ENCODE measurements at regions not wholly inside any gene's neighbourhood (a gene's known extent, or its start where the extent isn't known, plus 50 kb on each side); places are given as distances from the start of the nearest gene placed in this dataset.
"Not testable (repeated sequence)": the region's sequence is repeated elsewhere in the genome, so short reads cannot be mapped to it uniquely, and the experiment has no call there.

DNA sequence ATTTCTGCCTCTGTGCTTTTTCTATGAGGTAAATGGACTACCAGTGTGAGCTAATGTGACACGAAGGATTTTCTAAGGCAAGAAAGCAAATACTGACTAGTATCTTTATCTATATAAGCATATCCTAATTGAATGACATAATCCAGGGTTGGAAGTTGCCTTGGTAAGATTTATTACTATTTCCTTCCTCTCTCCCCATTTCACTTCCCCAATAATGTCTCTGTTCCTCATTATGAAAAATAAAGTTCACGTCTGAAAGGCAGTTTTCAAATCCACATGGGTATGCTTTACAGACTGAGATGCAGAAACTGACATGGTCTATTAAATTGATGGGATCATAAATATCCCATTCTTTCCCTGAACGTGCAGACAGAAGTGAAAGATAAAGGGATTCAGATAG, 86.0 kb downstream of the DTWD1 start:
- no peaks in the 10 kb centered on the region for H3K27me3 Mint-ChIP-seq
- no peaks in the 10 kb centered on the region for H3K4me1 Mint-ChIP-seq
- CTCF ChIA-PET: no interaction called here
- H3K27ac Mint-ChIP-seq: no peak overlapping the region
- no peak for DNase-seq
- H3K36me3 Mint-ChIP-seq: no peaks in the 10 kb centered on the region
- H3K9me3 Mint-ChIP-seq: peaks cover 13% of the 10 kb centered on the region
- H3K4me3 Mint-ChIP-seq: no peak overlapping the region

DNA sequence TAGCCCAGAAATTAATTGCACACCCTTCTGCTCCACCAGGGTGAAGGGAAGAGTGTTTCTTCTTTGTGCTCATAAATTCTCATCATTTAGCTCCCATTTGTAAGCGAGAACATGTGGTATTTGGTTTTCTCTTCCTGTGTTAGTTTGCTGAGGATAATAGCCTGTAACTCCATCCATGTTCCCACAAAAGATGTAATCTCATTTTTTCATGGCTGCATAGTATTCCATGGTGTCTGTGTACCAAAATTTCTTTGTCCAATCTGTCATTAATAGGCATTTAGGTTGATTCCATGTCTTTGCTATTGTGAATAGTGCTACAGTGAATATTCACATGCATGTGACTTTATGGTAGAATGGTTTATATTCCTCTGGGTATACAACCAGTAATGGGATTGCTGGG, 86.8 kb downstream of the DTWD1 start:
- Mint-ChIP-seq H3K4me1 (no peaks in the 10 kb centered on the region), H3K27ac (no peak overlapping the region), H3K27me3 (no peaks in the 10 kb centered on the region), H3K4me3 (no peak overlapping the region), H3K36me3 (no peaks in the 10 kb centered on the region), H3K9me3 (peaks cover 13% of the 10 kb centered on the region)
- CTCF ChIA-PET: interaction anchor here (0.6 kb wide), 1 partner anchor 948 kb away, joined by 3 read pairs; no protein-coding TSS in a partner anchor
- DNase-seq: no peak

DNA sequence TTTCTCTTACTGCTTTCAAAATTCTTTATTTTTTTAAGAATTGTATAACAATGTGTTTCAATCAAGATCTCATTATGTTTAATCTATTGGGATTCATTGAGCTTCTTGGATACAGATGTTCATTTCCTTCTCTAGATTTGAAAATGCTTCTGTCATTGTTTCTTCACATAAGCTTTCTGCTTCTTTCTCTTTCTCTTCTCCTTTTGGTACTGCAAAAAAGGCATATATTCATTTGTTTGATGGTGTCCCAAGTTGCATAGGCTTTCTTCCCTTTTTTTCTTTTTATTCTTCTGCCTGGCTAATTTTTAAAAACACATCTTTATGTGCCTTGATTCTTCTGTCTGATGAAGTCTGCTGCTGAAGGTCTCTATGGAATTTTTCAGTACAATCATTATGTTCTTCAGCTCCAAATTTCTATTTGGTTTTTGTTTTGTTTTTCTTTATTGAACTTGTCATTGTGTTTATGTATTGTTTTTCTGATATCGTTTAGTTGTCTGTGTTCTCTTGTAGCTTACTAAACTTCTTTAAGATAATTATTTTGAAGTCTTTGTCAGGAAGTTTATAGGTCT, 88.9 kb downstream of the DTWD1 start:
- Mint-ChIP-seq H3K4me3 (no peak overlapping the region), H3K27me3 (no peaks in the 10 kb centered on the region), H3K9me3 (peaks cover 13% of the 10 kb centered on the region), H3K27ac (no peak overlapping the region), H3K4me1 (peaks cover 2% of the 10 kb centered on the region), H3K36me3 (no peaks in the 10 kb centered on the region)
- CTCF ChIA-PET: no interaction called here
- no peak for DNase-seq

GRCh38 chr15:49712162-49712561, 91.3 kb downstream of the DTWD1 start:
- no peak overlapping the region for H3K27ac Mint-ChIP-seq
- no peaks in the 10 kb centered on the region for H3K27me3 Mint-ChIP-seq
- H3K4me3 Mint-ChIP-seq: no peak overlapping the region
- no peaks in the 10 kb centered on the region for H3K36me3 Mint-ChIP-seq
- peaks cover 13% of the 10 kb centered on the region for H3K9me3 Mint-ChIP-seq
- CTCF ChIA-PET: no interaction called here
- DNase-seq: no peak
- H3K4me1 Mint-ChIP-seq: peaks cover 8% of the 10 kb centered on the region

DNA sequence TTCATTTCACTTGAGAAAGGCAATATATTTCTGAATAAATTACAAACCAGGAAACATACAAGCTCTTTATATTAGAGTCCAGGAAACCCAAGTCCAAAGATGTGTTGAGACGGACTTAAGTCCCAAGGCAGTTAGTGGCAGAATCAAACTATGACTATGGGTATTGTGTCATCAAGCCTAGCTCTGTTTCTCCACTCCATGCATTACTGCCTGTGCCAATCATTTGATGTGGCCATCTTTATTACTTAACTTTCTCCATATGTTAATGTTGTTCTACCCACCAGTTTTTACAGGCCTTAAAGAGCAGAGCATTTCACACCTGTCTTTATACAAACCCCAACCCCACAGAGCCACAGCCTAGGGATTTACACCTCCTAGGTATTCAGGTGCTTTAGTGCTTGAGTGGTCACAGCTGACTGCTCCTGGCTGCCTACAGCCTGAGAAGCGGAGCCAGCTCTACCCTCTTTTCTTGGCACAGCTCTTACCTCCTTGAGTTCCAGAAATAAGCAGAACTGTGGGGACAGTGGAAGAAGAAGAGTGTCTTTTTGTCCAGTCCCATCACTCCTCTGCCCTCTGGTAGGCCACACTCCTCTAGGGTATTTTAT, 92.1 kb downstream of the DTWD1 start:
- CTCF ChIA-PET: no interaction called here
- H3K27me3 Mint-ChIP-seq: no peaks in the 10 kb centered on the region
- DNase-seq: no peak
- no peak overlapping the region for H3K27ac Mint-ChIP-seq
- no peak overlapping the region for H3K4me3 Mint-ChIP-seq
- H3K4me1 Mint-ChIP-seq: peaks cover 8% of the 10 kb centered on the region
- no peaks in the 10 kb centered on the region for H3K36me3 Mint-ChIP-seq
- H3K9me3 Mint-ChIP-seq: peaks cover 13% of the 10 kb centered on the region

- no peaks in the 10 kb centered on the region for H3K36me3 Mint-ChIP-seq
- peaks cover 7% of the 10 kb centered on the region for H3K9me3 Mint-ChIP-seq
- CTCF ChIA-PET: no interaction called here
- no peak overlapping the region for H3K4me3 Mint-ChIP-seq
- DNase-seq: no peak
- no peaks in the 10 kb centered on the region for H3K27me3 Mint-ChIP-seq
- peaks cover 8% of the 10 kb centered on the region for H3K4me1 Mint-ChIP-seq
- no peak overlapping the region for H3K27ac Mint-ChIP-seq
Observed at GRCh38 chr15:49715211-49715610, 94.4 kb downstream of the DTWD1 start.

GRCh38 chr15:49715701-49716100, 94.9 kb downstream of the DTWD1 start:
- peaks cover 7% of the 10 kb centered on the region for H3K9me3 Mint-ChIP-seq
- DNase-seq: no peak
- H3K4me3 Mint-ChIP-seq: no peak overlapping the region
- peaks cover 8% of the 10 kb centered on the region for H3K4me1 Mint-ChIP-seq
- H3K27ac Mint-ChIP-seq: no peak overlapping the region
- no peaks in the 10 kb centered on the region for H3K27me3 Mint-ChIP-seq
- CTCF ChIA-PET: no interaction called here
- no peaks in the 10 kb centered on the region for H3K36me3 Mint-ChIP-seq

GRCh38 chr15:49718234-49718633, 97.4 kb downstream of the DTWD1 start:
- Mint-ChIP-seq H3K27ac (no peak overlapping the region), H3K9me3 (no peaks in the 10 kb centered on the region), H3K4me1 (peaks cover 8% of the 10 kb centered on the region), H3K4me3 (no peak overlapping the region), H3K36me3 (no peaks in the 10 kb centered on the region), H3K27me3 (peaks cover 3% of the 10 kb centered on the region)
- DNase-seq: no peak
- CTCF ChIA-PET: interaction anchor here (0.5 kb wide), 1 partner anchor 131 kb away, joined by 4 read pairs; no protein-coding TSS in a partner anchor

DNA sequence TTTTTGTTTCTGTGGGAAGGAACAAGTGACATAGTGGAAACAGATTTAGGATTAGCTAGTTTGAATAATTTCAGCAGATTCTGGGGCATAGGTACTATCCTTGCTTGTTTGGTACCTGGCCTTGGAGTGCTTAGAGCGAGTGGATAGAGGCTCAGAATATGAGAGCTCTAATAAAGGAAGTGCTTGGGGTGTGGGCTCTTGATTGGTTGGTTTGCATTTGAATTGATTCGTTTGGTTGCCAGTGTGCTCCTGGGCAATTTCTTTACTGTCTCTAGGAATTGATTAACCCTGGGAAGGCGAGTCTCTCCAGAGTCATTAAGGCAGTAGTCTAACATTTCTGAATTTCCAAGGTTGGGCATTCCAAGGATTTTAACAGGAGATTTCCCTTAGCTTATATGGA, 98.0 kb downstream of the DTWD1 start:
- H3K36me3 Mint-ChIP-seq: no peaks in the 10 kb centered on the region
- H3K27ac Mint-ChIP-seq: no peak overlapping the region
- CTCF ChIA-PET: interaction anchor here (0.5 kb wide), 1 partner anchor 131 kb away, joined by 4 read pairs; no protein-coding TSS in a partner anchor
- peaks cover 8% of the 10 kb centered on the region for H3K4me1 Mint-ChIP-seq
- H3K9me3 Mint-ChIP-seq: no peaks in the 10 kb centered on the region
- H3K4me3 Mint-ChIP-seq: no peak overlapping the region
- peaks cover 3% of the 10 kb centered on the region for H3K27me3 Mint-ChIP-seq
- no peak for DNase-seq

DNA sequence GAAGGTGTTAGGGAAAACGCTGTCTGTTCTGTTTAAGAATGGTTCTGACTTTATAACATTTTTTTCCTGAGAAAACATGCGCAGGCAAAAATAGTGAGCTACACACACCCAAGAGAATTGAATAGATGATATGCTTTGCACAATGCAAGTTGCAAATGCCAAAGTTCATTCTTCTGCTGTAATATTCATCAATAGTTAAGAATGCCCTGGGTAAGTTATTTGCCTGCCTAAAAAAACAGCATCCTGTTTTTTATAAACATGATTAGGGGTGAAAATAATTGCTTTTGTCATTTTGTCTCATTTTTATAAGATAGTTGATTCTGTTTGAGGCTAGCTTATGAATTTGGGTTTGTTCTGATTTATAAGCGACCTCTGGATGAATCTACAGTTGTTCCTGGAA, 99.4 kb downstream of the DTWD1 start:
- Mint-ChIP-seq H3K36me3 (no peaks in the 10 kb centered on the region), H3K27me3 (peaks cover 3% of the 10 kb centered on the region), H3K27ac (no peak overlapping the region), H3K9me3 (peaks cover 2% of the 10 kb centered on the region), H3K4me3 (no peak overlapping the region), H3K4me1 (peaks cover 3% of the 10 kb centered on the region)
- CTCF ChIA-PET: no interaction called here
- no peak for DNase-seq

DNA sequence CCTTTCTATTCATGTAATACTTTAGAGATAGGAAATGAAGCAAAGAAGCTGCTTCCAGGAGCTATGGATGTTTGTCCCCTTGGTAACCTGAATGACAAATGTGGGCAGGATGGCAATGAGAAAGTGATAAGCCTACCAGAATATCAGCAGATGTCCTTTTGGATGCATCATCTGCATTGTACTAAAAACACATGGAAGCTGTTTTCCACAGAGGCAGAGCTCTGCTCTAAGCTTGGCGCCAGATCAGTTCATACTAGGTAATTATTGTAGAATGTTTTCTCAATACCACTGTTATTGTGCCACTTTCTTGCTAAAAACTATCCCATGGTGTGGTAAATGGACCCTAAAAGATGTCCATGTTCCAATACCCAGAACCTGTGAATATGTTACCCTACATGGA, 100.2 kb downstream of the DTWD1 start:
- Mint-ChIP-seq H3K27ac (no peak overlapping the region), H3K4me3 (no peak overlapping the region), H3K4me1 (no peaks in the 10 kb centered on the region), H3K9me3 (peaks cover 2% of the 10 kb centered on the region), H3K27me3 (peaks cover 3% of the 10 kb centered on the region), H3K36me3 (no peaks in the 10 kb centered on the region)
- CTCF ChIA-PET: no interaction called here
- no peak for DNase-seq

- Mint-ChIP-seq H3K36me3 (no peaks in the 10 kb centered on the region), H3K9me3 (peaks cover 5% of the 10 kb centered on the region), H3K27ac (no peak overlapping the region), H3K4me1 (no peaks in the 10 kb centered on the region), H3K27me3 (peaks cover 3% of the 10 kb centered on the region), H3K4me3 (no peak overlapping the region)
- no peak for DNase-seq
- CTCF ChIA-PET: no interaction called here
Observed at GRCh38 chr15:49721621-49722020, 100.8 kb downstream of the DTWD1 start.

GRCh38 chr15:49723981-49724380, 103.1 kb downstream of the DTWD1 start:
- H3K27ac Mint-ChIP-seq: no peak overlapping the region
- H3K36me3 Mint-ChIP-seq: no peaks in the 10 kb centered on the region
- H3K4me1 Mint-ChIP-seq: no peaks in the 10 kb centered on the region
- H3K27me3 Mint-ChIP-seq: peaks cover 3% of the 10 kb centered on the region
- H3K9me3 Mint-ChIP-seq: peaks cover 5% of the 10 kb centered on the region
- CTCF ChIA-PET: no interaction called here
- no peak for DNase-seq
- no peak overlapping the region for H3K4me3 Mint-ChIP-seq

- no peaks in the 10 kb centered on the region for H3K36me3 Mint-ChIP-seq
- H3K27me3 Mint-ChIP-seq: no peaks in the 10 kb centered on the region
- no peak for DNase-seq
- no peak overlapping the region for H3K27ac Mint-ChIP-seq
- CTCF ChIA-PET: no interaction called here
- peaks cover under 1% of the 10 kb centered on the region for H3K9me3 Mint-ChIP-seq
- H3K4me1 Mint-ChIP-seq: no peaks in the 10 kb centered on the region
- no peak overlapping the region for H3K4me3 Mint-ChIP-seq
Observed at GRCh38 chr15:49731187-49732099, 110.6 kb downstream of the DTWD1 start.

- DNase-seq, H3K36me3 Mint-ChIP-seq, H3K4me1 Mint-ChIP-seq, H3K9me3 Mint-ChIP-seq, CTCF ChIA-PET, H3K27me3 Mint-ChIP-seq, H3K4me3 Mint-ChIP-seq, H3K27ac Mint-ChIP-seq: not testable (repeated sequence)
Observed at GRCh38 chr15:49732109-49732508, 111.3 kb downstream of the DTWD1 start.
